CD4-positive, alpha-beta memory T cell (primary cell): ENCODE measurements at regions not wholly inside any gene's neighbourhood (a gene's known extent, or its start where the extent isn't known, plus 50 kb on each side); places are given as distances from the start of the nearest gene placed in this dataset.
A peak's percentile ranks its signal among the peaks of the same experiment; 100 is the strongest.

Source experiments
- CTCF ChIA-PET: fragments of 350-600 bp; sonication (Branson Sonifier 250); formaldehyde crosslinking; loops from one replicate; lab custom pipeline; 2021; ENCODE audit warnings: inconsistent platforms; ENCODE audit not compliant: partially characterized antibody; lab: Charles Lee
- POLR2A ChIA-PET: fragments of 350-600 bp; sonication (Branson Sonifier 250); formaldehyde crosslinking; loops from one replicate; lab custom pipeline; 2021; ENCODE audit not compliant: partially characterized antibody; lab: Charles Lee
- DNase-seq, 5 donors: peaks; one replicate each; pipeline versions ENCODE4 v3.0.0 to v3.0.0-alpha.2; 2020 to 2022; ENCODE audit warnings: mixed read lengths in 1 of 5
- H3K27ac ChIP-seq: one replicate; pipeline ENCODE4 v1.7.0; 2013; ENCODE audit warnings: low read depth, low read length
- H3K27me3 ChIP-seq: 2 replicates; pipeline ENCODE4 v1.7.0; 2013; ENCODE audit warnings: mild to moderate bottlenecking, low read length, moderate library complexity; ENCODE audit not compliant: insufficient read depth
- H3K36me3 ChIP-seq: 2 replicates; pipeline ENCODE4 v1.7.0; 2013; ENCODE audit warnings: mild to moderate bottlenecking, low read length, moderate library complexity; ENCODE audit not compliant: insufficient read depth
- H3K4me1 ChIP-seq: 2 replicates; pipeline ENCODE4 v1.7.0; 2013; ENCODE audit warnings: mild to moderate bottlenecking, low read length, moderate library complexity; ENCODE audit not compliant: insufficient read depth
- H3K4me3 ChIP-seq, 2 donors: one replicate each; pipeline ENCODE4 v1.7.0; 2013; ENCODE audit warnings: low read length in 2 of 2, mild to moderate bottlenecking in 1 of 2
- H3K9me3 ChIP-seq, 2 donors: one replicate each; pipeline ENCODE4 v1.7.0; 2013; ENCODE audit warnings: low read length in 2 of 2, control low read depth in 1 of 2; ENCODE audit not compliant: control insufficient read depth in 1 of 2
- H3K27ac Mint-ChIP-seq, 7 donors: one replicate each; pipeline ENCODE4 v1.8.0; 2020 to 2021; ENCODE audit warnings: mixed read lengths in 7 of 7, mild to moderate bottlenecking in 6 of 7, inconsistent platforms in 3 of 7, moderate library complexity in 3 of 7
- H3K27me3 Mint-ChIP-seq, 2 donors: one replicate each; pipeline ENCODE4 v1.8.0; 2020 to 2021; ENCODE audit warnings: mixed read lengths in 2 of 2
- H3K36me3 Mint-ChIP-seq, 2 donors: one replicate each; pipeline ENCODE4 v1.8.0; 2020 to 2021; ENCODE audit warnings: mixed read lengths in 2 of 2, inconsistent platforms in 1 of 2, mild to moderate bottlenecking in 1 of 2
- H3K4me1 Mint-ChIP-seq, 4 donors: one replicate each; pipeline ENCODE4 v1.8.0; 2020 to 2021; ENCODE audit warnings: mixed read lengths in 4 of 4, mild to moderate bottlenecking in 1 of 4
- H3K4me3 Mint-ChIP-seq, 8 donors: one replicate each; pipeline ENCODE4 v1.8.0; 2020 to 2021; ENCODE audit warnings: mixed read lengths in 8 of 8, mild to moderate bottlenecking in 7 of 8, moderate library complexity in 6 of 8, inconsistent platforms in 3 of 8
- H3K9me3 Mint-ChIP-seq, 8 donors: one replicate each; pipeline ENCODE4 v1.8.0; 2020 to 2021; ENCODE audit warnings: mixed read lengths in 8 of 8, mild to moderate bottlenecking in 5 of 8, inconsistent platforms in 3 of 8, moderate library complexity in 1 of 8
- intact Hi-C: fragments of 100-400 bp; cut with micrococcal nuclease; formaldehyde crosslinking; loops from one replicate; pipeline ENCODE4 v1.15.1; 2023

DNA sequence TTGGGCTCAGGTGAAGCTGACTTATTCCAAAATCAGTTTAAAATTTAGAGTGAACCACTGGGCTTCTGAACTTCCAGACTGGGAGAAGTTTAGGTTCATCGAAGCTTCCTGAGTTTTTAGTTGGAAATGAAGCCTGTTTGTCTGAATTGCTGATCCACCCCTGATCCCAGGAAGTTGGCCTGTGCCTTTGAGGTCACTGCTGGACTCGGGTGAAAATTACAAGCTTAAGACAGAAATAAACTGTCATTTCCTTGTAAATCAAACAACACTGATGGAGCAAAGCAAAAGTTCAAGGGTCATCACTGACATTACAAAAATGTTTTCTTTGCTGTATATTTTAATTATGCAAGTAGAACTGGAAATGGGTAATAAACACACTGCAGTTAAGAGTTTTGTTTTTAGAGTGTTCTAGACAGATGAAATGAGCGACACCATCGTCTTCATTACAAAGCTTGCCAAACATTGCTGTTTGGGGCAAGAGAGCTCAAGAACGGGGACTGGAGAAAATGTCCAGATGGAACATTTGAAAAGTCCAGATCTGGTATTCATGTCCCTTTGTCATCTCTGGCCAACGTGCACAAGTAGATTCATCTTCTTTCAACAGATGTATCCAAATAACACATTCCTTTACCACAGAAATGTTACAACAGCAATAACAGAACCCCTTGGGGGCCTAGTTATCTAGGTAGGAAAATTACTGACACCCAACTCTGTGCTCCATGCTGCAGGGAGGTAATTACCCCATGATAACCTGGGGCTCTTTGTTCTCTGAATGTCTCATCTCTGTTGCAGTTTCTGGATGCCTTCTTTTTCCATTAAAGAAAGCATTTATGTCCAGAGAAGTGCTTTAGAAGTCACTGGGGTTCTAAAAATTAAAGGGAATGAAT, 142.4 kb upstream of the ERCC6L2 start:
- Histone ChIP-seq H3K4me1 (no peaks in the 10 kb centered on the region), H3K9me3 (no peaks in the 10 kb centered on the region), H3K4me3 (no peak overlapping the region), H3K27ac (no peak overlapping the region), H3K27me3 (no peaks in the 10 kb centered on the region), H3K36me3 (no peaks in the 10 kb centered on the region)
- intact Hi-C loops, result no loop called here
- H3K4me1 Mint-ChIP-seq, result peaks cover 0 to 10% (median under 1%) of the 10 kb centered on the region in 4 donors
- peaks cover 4 to 10% of the 10 kb centered on the region in 2 donors for H3K27me3 Mint-ChIP-seq
- H3K4me3 Mint-ChIP-seq, result no peak overlapping the region
- ChIA-PET CTCF (interaction anchor here (1.2 kb wide), 2 partner anchors 10 to 484 kb away, joined by 3 read pairs; no protein-coding TSS in a partner anchor), POLR2A (no interaction called here)
- no peak overlapping the region for H3K27ac Mint-ChIP-seq
- DNase-seq, result no peak
- peaks cover 0 to 3% (median 0%) of the 10 kb centered on the region in 8 donors for H3K9me3 Mint-ChIP-seq
- H3K36me3 Mint-ChIP-seq, result no peaks in the 10 kb centered on the region

DNA sequence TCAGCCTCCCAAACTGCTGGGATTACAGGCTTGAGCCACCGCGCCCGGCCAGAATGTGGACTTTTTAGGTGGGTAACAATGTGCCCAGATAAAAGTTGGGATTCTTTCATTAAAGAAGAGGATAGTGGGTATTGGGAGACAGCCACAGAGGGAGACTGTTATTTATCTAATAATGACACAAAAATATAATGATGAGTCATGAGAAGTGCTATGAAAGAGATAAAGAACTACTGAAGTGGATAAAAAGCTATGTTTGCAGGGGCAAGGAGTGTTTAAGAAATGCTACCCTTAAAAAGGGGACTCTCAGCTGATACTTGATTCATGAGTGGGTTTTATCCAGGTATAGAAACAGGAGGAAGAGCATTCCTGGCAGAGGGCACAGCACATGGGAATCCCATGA, 143.6 kb upstream of the ERCC6L2 start:
- Mint-ChIP-seq H3K9me3 (peaks cover 0 to 3% (median 0%) of the 10 kb centered on the region in 8 donors), H3K36me3 (no peaks in the 10 kb centered on the region), H3K27ac (peak overlapping the region in 1 of 7 donors; percentile 57), H3K27me3 (peaks cover 4 to 10% of the 10 kb centered on the region in 2 donors), H3K4me1 (peaks cover 1 to 15% (median 6%) of the 10 kb centered on the region in 4 donors), H3K4me3 (no peak overlapping the region)
- no peaks in the 10 kb centered on the region for H3K9me3 ChIP-seq
- DNase-seq, result no peak
- H3K27ac ChIP-seq, result no peak overlapping the region
- no peak overlapping the region for H3K4me3 ChIP-seq
- peaks cover 2% of the 10 kb centered on the region for H3K4me1 ChIP-seq
- H3K36me3 ChIP-seq, result no peaks in the 10 kb centered on the region
- no peaks in the 10 kb centered on the region for H3K27me3 ChIP-seq
- intact Hi-C loops, result no loop called here
- ChIA-PET POLR2A (no interaction called here), CTCF (interaction anchor here (1.2 kb wide), 1 partner anchor 486 kb away, joined by 3 read pairs; no protein-coding TSS in a partner anchor)

DNA sequence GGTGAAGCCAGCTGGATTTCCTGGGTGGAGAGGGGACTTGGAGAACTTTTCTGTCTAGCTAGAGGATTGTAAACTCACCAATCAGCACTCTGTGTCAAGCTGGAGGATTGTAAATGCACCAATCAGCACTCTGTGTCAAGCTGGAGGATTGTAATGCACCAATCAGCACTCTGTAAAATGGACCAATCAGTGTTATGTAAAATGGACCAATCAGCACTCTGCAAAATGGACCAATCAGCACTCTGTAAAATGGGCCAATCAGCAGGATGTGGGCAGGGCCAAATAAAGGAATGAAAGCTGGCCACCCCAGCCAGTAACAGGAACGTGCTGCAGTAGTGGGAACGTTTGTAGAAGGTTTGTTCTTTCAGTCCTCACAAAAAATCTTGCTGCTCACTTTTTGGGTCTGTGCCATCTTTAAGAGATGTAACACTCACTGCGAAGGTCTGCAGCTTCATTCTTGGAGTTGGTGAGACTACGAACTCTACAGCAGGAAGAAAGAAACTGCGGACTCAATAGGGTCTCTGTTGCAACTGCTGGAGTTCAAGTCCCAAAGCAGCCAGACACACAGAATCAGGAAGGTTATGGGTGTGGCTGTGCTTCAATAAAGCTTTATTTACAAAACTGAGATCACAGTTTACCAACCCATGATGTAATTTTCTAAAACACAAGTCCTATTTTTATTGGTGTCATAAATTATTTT, 145.7 kb upstream of the ERCC6L2 start:
- Histone ChIP-seq H3K9me3 (peaks cover 3 to 9% of the 10 kb centered on the region in 2 donors), H3K4me1 (peaks cover 23% of the 10 kb centered on the region), H3K36me3 (no peaks in the 10 kb centered on the region), H3K27me3 (no peaks in the 10 kb centered on the region), H3K4me3 (no peak overlapping the region), H3K27ac (no peak overlapping the region)
- ChIA-PET CTCF (no interaction called here), POLR2A (no interaction called here)
- Mint-ChIP-seq H3K4me1 (peaks cover 12 to 23% (median 18%) of the 10 kb centered on the region in 4 donors), H3K4me3 (no peak overlapping the region), H3K27me3 (peaks cover 4 to 9% of the 10 kb centered on the region in 2 donors), H3K36me3 (no peaks in the 10 kb centered on the region), H3K27ac (no peak overlapping the region), H3K9me3 (peaks cover 0 to 16% (median 6%) of the 10 kb centered on the region in 8 donors)
- DNase-seq, result no peak
- intact Hi-C loops, result no loop called here

DNA sequence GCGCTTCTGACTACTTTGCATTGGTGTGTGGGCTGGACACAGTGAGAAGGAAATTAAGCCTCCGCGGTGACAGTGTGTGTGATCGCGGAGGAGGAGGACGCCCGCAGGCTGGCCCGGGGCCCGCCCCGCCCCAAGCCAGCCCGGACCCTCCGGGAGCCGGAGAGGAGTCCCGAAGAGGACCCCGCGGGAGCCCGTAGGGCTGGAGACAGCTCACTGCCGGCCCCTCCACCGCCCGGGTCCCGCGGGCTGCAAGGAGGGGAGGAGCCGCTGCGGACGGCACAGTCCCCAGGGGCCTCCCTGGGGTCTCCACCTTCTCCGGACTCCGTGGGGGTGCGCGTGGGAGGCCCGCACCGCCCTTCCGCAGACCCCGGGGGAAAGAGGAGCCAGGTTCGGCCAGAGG, 146.4 kb upstream of the ERCC6L2 start:
- H3K4me1 ChIP-seq, result peaks cover 28% of the 10 kb centered on the region
- Mint-ChIP-seq H3K36me3 (peaks cover 0 to 1% of the 10 kb centered on the region in 2 donors), H3K4me1 (peaks cover 19 to 30% (median 26%) of the 10 kb centered on the region in 4 donors), H3K27ac (no peak overlapping the region), H3K9me3 (peaks cover 0 to 24% (median 10%) of the 10 kb centered on the region in 8 donors), H3K4me3 (no peak overlapping the region), H3K27me3 (peaks cover 4 to 8% of the 10 kb centered on the region in 2 donors)
- no peak overlapping the region for H3K4me3 ChIP-seq
- intact Hi-C loops, result no loop called here
- no peaks in the 10 kb centered on the region for H3K36me3 ChIP-seq
- H3K27ac ChIP-seq, result no peak overlapping the region
- no peaks in the 10 kb centered on the region for H3K27me3 ChIP-seq
- POLR2A ChIA-PET, result no interaction called here
- H3K9me3 ChIP-seq, result peaks cover 3 to 9% of the 10 kb centered on the region in 2 donors
- DNase-seq, result no peak
- CTCF ChIA-PET, result no interaction called here

DNA sequence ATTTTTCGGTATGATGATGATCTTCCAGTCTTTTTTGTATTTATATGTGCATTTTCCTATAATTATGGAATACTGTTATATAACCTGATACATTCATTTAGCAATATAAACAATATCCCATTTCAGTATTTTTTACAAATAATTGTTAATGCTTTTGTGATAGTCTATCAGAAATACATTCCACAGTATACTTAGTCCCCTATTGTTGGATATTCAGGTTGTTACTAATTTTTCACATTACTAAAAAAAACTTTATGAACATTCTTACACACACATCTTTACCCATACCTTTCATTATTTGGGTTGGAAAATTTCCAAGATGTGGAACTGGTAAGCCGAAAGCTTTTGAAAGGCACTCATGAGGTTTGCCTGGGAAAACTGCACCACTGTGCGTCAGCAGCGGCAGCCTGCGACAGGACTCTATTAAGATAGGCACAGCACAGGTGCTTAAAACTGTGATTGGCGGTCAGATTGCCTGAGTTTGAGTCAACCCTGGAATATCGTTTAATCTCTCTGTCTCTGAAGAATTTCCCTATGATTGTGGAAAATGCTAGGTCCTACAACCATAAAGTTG, 147.5 kb upstream of the ERCC6L2 start:
- peaks cover 4 to 8% of the 10 kb centered on the region in 2 donors for H3K27me3 Mint-ChIP-seq
- H3K27me3 ChIP-seq, result no peaks in the 10 kb centered on the region
- peaks cover 0 to 25% (median 11%) of the 10 kb centered on the region in 8 donors for H3K9me3 Mint-ChIP-seq
- intact Hi-C loops, result no loop called here
- no peak overlapping the region for H3K4me3 ChIP-seq
- peaks cover 3 to 9% of the 10 kb centered on the region in 2 donors for H3K9me3 ChIP-seq
- POLR2A ChIA-PET, result no interaction called here
- H3K4me1 Mint-ChIP-seq, result peaks cover 25 to 40% (median 32%) of the 10 kb centered on the region in 4 donors
- CTCF ChIA-PET, result interaction anchor here (0.7 to 1.4 kb wide), 4 partner anchors 15 to 334 kb away, joined by 3 to 4 read pairs (median 4); no protein-coding TSS in a partner anchor
- DNase-seq, result no peak
- no peak overlapping the region for H3K27ac Mint-ChIP-seq
- peaks cover 0 to 1% of the 10 kb centered on the region in 2 donors for H3K36me3 Mint-ChIP-seq
- H3K4me1 ChIP-seq, result peaks cover 34% of the 10 kb centered on the region
- no peaks in the 10 kb centered on the region for H3K36me3 ChIP-seq
- no peak overlapping the region for H3K4me3 Mint-ChIP-seq
- no peak overlapping the region for H3K27ac ChIP-seq

DNA sequence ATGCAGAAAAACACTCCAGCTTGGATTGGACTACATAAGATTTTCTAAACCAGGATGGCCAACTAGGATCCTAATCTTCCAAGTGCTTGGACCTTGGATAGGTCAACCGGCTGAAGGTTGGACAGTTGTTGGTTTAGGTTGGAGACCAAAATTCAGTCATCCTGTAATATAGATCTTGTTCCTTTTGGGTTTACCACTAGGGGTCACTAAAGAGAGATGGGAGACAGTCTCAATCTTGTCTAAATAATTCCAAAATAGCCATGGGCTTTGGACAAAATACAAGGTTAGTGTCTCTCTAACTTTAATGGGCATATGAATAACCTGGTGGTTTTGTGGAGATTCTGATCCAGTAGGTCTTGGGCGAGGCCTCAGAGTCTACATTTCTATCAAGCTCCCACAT, 148.7 kb upstream of the ERCC6L2 start:
- H3K27ac ChIP-seq, result no peak overlapping the region
- H3K9me3 ChIP-seq, result peaks cover 3 to 9% of the 10 kb centered on the region in 2 donors
- peaks cover 0 to 27% (median 11%) of the 10 kb centered on the region in 8 donors for H3K9me3 Mint-ChIP-seq
- DNase-seq, result peak in 4 of 5 donors; percentile 10 to 32 (median 18)
- H3K27me3 Mint-ChIP-seq, result peaks cover 0 to 2% of the 10 kb centered on the region in 2 donors
- peaks cover 34% of the 10 kb centered on the region for H3K4me1 ChIP-seq
- no peaks in the 10 kb centered on the region for H3K27me3 ChIP-seq
- H3K36me3 ChIP-seq, result no peaks in the 10 kb centered on the region
- H3K4me1 Mint-ChIP-seq, result peaks cover 29 to 49% (median 33%) of the 10 kb centered on the region in 4 donors
- H3K4me3 ChIP-seq, result no peak overlapping the region
- H3K36me3 Mint-ChIP-seq, result peaks cover 0 to 1% of the 10 kb centered on the region in 2 donors
- H3K27ac Mint-ChIP-seq, result no peak overlapping the region
- H3K4me3 Mint-ChIP-seq, result no peak overlapping the region
- CTCF ChIA-PET, result interaction anchor here (0.8 to 1.4 kb wide), 10 partner anchors 9 to 491 kb away, joined by 3 to 7 read pairs (median 4); no protein-coding TSS in a partner anchor
- intact Hi-C loops, result no loop called here
- POLR2A ChIA-PET, result no interaction called here
